Caki2 (cell line): ENCODE measurements at regions not wholly inside any gene's neighbourhood (a gene's known extent, or its start where the extent isn't known, plus 50 kb on each side); places are given as distances from the start of the nearest gene placed in this dataset.

ENCODE experiments used
- DNase-seq: peaks from one replicate; pipeline ENCODE4 v3.0.0-alpha.2; 2015; ENCODE audit warnings: low read depth
- in situ Hi-C: cut with HindIII; loops from 2 replicates; pipeline ENCODE4 v1.10.0; 2016; ENCODE audit warnings: low sequenced_read_pairs, low pct_unique_long_range_greater_than_20kb, mixed read lengths

- in situ Hi-C loops, result no loop called here
- DNase-seq, result no peak
Observed at GRCh38 chrX:124902953-124903352, 416.7 kb upstream of the TEX13C start.

- in situ Hi-C loops, result no loop called here
- no peak for DNase-seq
Observed at GRCh38 chrX:124910611-124911010, 409.1 kb upstream of the TEX13C start.

GRCh38 chrX:124917011-124917410, 402.7 kb upstream of the TEX13C start:
- in situ Hi-C loops, result no loop called here
- DNase-seq, result no peak

GRCh38 chrX:124925681-124926080, 394.0 kb upstream of the TEX13C start:
- in situ Hi-C loops, result no loop called here
- DNase-seq, result no peak

- no peak for DNase-seq
- in situ Hi-C loops, result no loop called here
Observed at GRCh38 chrX:124931241-124931640, 388.4 kb upstream of the TEX13C start.

GRCh38 chrX:124931958-124932357, 387.7 kb upstream of the TEX13C start:
- no peak for DNase-seq

GRCh38 chrX:124938715-124939114, 381.0 kb upstream of the TEX13C start:
- in situ Hi-C loops, result no loop called here
- DNase-seq, result no peak

More at GRCh38 chrX:124931958-124932357, 387.7 kb upstream of the TEX13C start:
- in situ Hi-C loops, result no loop called here

GRCh38 chrX:124940531-124940930, 379.1 kb upstream of the TEX13C start:
- in situ Hi-C loops, result no loop called here

GRCh38 chrX:124954402-124954801, 365.3 kb upstream of the TEX13C start:
- DNase-seq, result no peak
- in situ Hi-C loops, result no loop called here

More at GRCh38 chrX:124940531-124940930, 379.1 kb upstream of the TEX13C start:
- no peak for DNase-seq

GRCh38 chrX:124960454-124960853, 359.2 kb upstream of the TEX13C start:
- DNase-seq, result no peak
- in situ Hi-C loops, result no loop called here

GRCh38 chrX:124963717-124964116, 356.0 kb upstream of the TEX13C start, which contains the start of gene TENM1:
TSS of gene TENM1 (minus strand) at chrX:124963817.
- in situ Hi-C loops, result no loop called here
- no peak for DNase-seq

GRCh38 chrX:124975456-124975855, 344.2 kb upstream of the TEX13C start:
- DNase-seq, result no peak
- in situ Hi-C loops, result no loop called here

GRCh38 chrX:124981420-124981819, 338.3 kb upstream of the TEX13C start:
- DNase-seq, result no peak

GRCh38 chrX:124984140-124984813, 335.4 kb upstream of the TEX13C start:
- DNase-seq, result no peak
- in situ Hi-C loops, result no loop called here

More at GRCh38 chrX:124981420-124981819, 338.3 kb upstream of the TEX13C start:
- in situ Hi-C loops, result no loop called here

GRCh38 chrX:124986284-124986683, 333.4 kb upstream of the TEX13C start:
- no peak for DNase-seq
- in situ Hi-C loops, result no loop called here

GRCh38 chrX:124993735-124994134, 325.9 kb upstream of the TEX13C start:
- DNase-seq, result no peak
- in situ Hi-C loops, result no loop called here

GRCh38 chrX:124994404-124994803, 325.3 kb upstream of the TEX13C start:
- in situ Hi-C loops, result no loop called here
- no peak for DNase-seq

- no peak for DNase-seq
- in situ Hi-C loops, result no loop called here
Observed at GRCh38 chrX:125003746-125004446, 315.8 kb upstream of the TEX13C start.

- in situ Hi-C loops, result no loop called here
- DNase-seq, result no peak
Observed at GRCh38 chrX:125004799-125005198, 314.9 kb upstream of the TEX13C start.

GRCh38 chrX:125005863-125006262, 313.8 kb upstream of the TEX13C start:
- DNase-seq, result no peak
- in situ Hi-C loops, result no loop called here
